A673 (cell line): ENCODE measurements at regions not wholly inside any gene's neighbourhood (a gene's known extent, or its start where the extent isn't known, plus 50 kb on each side); places are given as distances from the start of the nearest gene placed in this dataset.

ENCODE experiments used
- CTCF ChIP-seq: fragments of 300-800, 200-600 bp; sonication (generic); conservative IDR thresholded peaks from 2 replicates; pipeline ENCODE4 v1.5.1; 2017; ENCODE audit warnings: low read depth, mild to moderate bottlenecking, antibody characterized with exemption, low read length, moderate library complexity, mixed read lengths
- EZH2 ChIP-seq: fragments of 200-600 bp; sonication (generic); IDR thresholded peaks from 2 replicates; pipeline ENCODE4 v1.6.1; 2017; ENCODE audit warnings: borderline replicate concordance, low read depth, mild to moderate bottlenecking, mixed read lengths, antibody characterized with exemption, low read length; ENCODE audit not compliant: poor library complexity, severe bottlenecking

GRCh38 chr4:36494747-36495146 lies 213.3 kb downstream of the DTHD1 start:
- TF ChIP-seq CTCF, result no peak
- TF ChIP-seq EZH2, result no peak
